Activated T-helper 1 cell treated with anti-CD3 and anti-CD28 coated beads, Interleukin-2, amount 50 U/mL, for 16 hours (primary cell): ENCODE measurements at regions not wholly inside any gene's neighbourhood (a gene's known extent, or its start where the extent isn't known, plus 50 kb on each side); places are given as distances from the start of the nearest gene placed in this dataset.

ENCODE experiments used
- DNase-seq, 2 donors: peaks; one replicate each; pipeline ENCODE4 v3.0.0-alpha.2; 2020; ENCODE audit warnings: low read depth in 1 of 2, low spot score in 1 of 2

GRCh38 chr2:6445156-6445555, 420.6 kb downstream of the CMPK2 start:
- DNase-seq: no peak

GRCh38 chr2:6446938-6447608, 418.6 kb downstream of the CMPK2 start:
- DNase-seq: no peak

- DNase-seq: no peak
These were observed 416.8 kb downstream of the CMPK2 start for GRCh38 chr2:6448893-6449292.

- no peak for DNase-seq
These were observed 416.4 kb downstream of the CMPK2 start for GRCh38 chr2:6449343-6449742.

GRCh38 chr2:6452702-6453481, 412.8 kb downstream of the CMPK2 start:
- no peak for DNase-seq

GRCh38 chr2:6454286-6454990, 411.3 kb downstream of the CMPK2 start:
- no peak for DNase-seq

GRCh38 chr2:6459138-6459537, 406.6 kb downstream of the CMPK2 start:
- no peak for DNase-seq

- DNase-seq: no peak
These were observed 395.2 kb downstream of the CMPK2 start for GRCh38 chr2:6470518-6470917.

- DNase-seq: no peak
These were observed 394.3 kb downstream of the CMPK2 start for GRCh38 chr2:6471419-6471818.

GRCh38 chr2:6474161-6475140, 391.3 kb downstream of the CMPK2 start:
- DNase-seq: no peak

GRCh38 chr2:6475155-6475940, 390.4 kb downstream of the CMPK2 start:
- DNase-seq: no peak

GRCh38 chr2:6480514-6480913, 385.2 kb downstream of the CMPK2 start:
- no peak for DNase-seq

- no peak for DNase-seq
These were observed 383.5 kb downstream of the CMPK2 start for GRCh38 chr2:6482256-6482655.

- no peak for DNase-seq
These were observed 377.9 kb downstream of the CMPK2 start for GRCh38 chr2:6487765-6488164.

GRCh38 chr2:6492573-6492972, 373.1 kb downstream of the CMPK2 start:
- no peak for DNase-seq

GRCh38 chr2:6493266-6493665, 372.4 kb downstream of the CMPK2 start:
- DNase-seq: no peak

- no peak for DNase-seq
These were observed 372.0 kb downstream of the CMPK2 start for GRCh38 chr2:6493669-6494068.

- DNase-seq: no peak
These were observed 370.2 kb downstream of the CMPK2 start for GRCh38 chr2:6495466-6495865.

- no peak for DNase-seq
These were observed 369.3 kb downstream of the CMPK2 start for GRCh38 chr2:6496376-6496775.

GRCh38 chr2:6497048-6497447, 368.7 kb downstream of the CMPK2 start:
- no peak for DNase-seq
